Naive B cell (primary cell): ENCODE measurements at regions not wholly inside any gene's neighbourhood (a gene's known extent, or its start where the extent isn't known, plus 50 kb on each side); places are given as distances from the start of the nearest gene placed in this dataset.
"Not testable (repeated sequence)": the region's sequence is repeated elsewhere in the genome, so short reads cannot be mapped to it uniquely, and the experiment has no call there.

ENCODE experiments used
- ATAC-seq, 2 donors: fragments of 150-1000 bp; cut with Tn5 transposase; 2 replicates each; pipeline ENCODE4 v1.10.0; 2021; ENCODE audit warnings: low read depth in 2 of 2, mild to moderate bottlenecking in 2 of 2, moderate library complexity in 2 of 2
- DNase-seq: peaks from one replicate; pipeline ENCODE4 v3.0.0; 2022
- H3K27ac Mint-ChIP-seq, 6 donors: one replicate each; pipeline ENCODE4 v1.8.0; 2020 to 2022; ENCODE audit warnings: mild to moderate bottlenecking in 6 of 6, mixed read lengths in 6 of 6, moderate library complexity in 5 of 6, inconsistent platforms in 2 of 6
- H3K27me3 Mint-ChIP-seq, 3 donors: one replicate each; pipeline ENCODE4 v1.8.0; 2021 to 2022; ENCODE audit warnings: mixed read lengths in 3 of 3, mild to moderate bottlenecking in 1 of 3
- H3K36me3 Mint-ChIP-seq, 2 donors: one replicate each; pipeline ENCODE4 v1.8.0; 2020 to 2022; ENCODE audit warnings: mixed read lengths in 2 of 2, inconsistent platforms in 1 of 2, mild to moderate bottlenecking in 1 of 2
- H3K4me1 Mint-ChIP-seq, 3 donors: one replicate each; pipeline ENCODE4 v1.8.0; 2020 to 2022; ENCODE audit warnings: mixed read lengths in 3 of 3, inconsistent platforms in 1 of 3, mild to moderate bottlenecking in 1 of 3, moderate library complexity in 1 of 3
- H3K4me3 Mint-ChIP-seq, 8 donors: one replicate each; pipeline ENCODE4 v1.8.0; 2020 to 2022; ENCODE audit warnings: mild to moderate bottlenecking in 8 of 8, mixed read lengths in 8 of 8, moderate library complexity in 8 of 8, inconsistent platforms in 2 of 8
- H3K9me3 Mint-ChIP-seq, 7 donors: one replicate each; pipeline ENCODE4 v1.8.0; 2020 to 2022; ENCODE audit warnings: mixed read lengths in 7 of 7, mild to moderate bottlenecking in 5 of 7, inconsistent platforms in 2 of 7, moderate library complexity in 1 of 7

DNA sequence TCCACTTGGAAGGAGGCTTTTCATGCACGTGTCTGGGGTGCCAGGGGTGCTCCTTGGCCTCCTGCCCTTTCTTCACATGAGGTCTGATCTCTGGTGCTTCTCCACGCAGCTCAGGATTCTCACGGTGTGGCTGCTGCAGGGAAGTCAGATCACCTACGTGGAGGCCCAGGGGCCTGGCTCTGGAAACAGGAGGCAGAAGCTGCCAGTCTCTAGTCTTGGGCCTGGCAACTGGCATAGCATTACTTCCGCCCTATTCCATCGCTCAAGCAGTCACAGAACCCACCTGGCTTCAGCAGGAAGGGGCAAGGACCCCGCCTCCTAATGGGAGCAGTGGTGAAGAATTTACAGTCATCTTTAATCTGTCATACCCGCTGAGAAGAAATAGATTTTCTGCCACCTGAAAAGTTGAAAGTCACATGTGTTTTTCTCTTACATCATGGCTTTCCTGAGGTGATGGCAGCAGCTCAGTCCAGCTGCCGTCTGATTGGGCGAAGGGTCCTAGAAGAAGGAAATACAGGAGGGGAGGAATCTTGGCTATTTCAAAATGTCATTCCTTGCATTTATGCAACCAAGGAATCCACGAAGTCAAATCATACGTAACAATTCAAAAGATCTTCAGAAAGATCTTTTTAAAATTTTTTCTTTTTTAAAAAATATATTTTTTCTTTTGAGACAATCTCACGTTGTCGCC lies 50.1 kb upstream of the DKK3 start:
- Mint-ChIP-seq H3K27me3 (peaks cover 3 to 17% (median 7%) of the 10 kb centered on the region in 3 donors), H3K4me1 (no peaks in the 10 kb centered on the region), H3K4me3 (peak overlapping the region in 1 of 8 donors; percentile 31), H3K9me3 (peaks cover 0 to 15% (median 3%) of the 10 kb centered on the region in 7 donors), H3K27ac (no peak overlapping the region), H3K36me3 (no peaks in the 10 kb centered on the region)
- DNase-seq (no peak), ATAC-seq (no peak)

DNA sequence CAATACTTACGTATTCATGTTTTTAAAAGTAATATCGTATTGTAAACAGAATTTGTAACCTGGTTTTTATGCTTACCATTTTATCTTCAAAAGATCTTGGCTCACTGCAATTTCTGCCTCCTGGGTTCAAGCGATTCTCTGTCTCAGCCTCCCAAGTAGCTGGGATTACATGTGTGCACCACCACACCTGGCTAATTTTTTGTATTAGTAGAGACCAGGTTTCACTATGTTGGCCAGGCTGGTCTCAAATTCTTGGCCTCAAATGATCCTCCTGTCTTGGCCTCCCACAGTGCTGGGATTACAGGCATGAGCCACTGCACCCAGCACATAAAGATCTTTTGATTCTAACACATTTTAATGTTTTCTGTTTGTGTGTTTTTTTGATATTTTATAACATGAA lies 50.7 kb upstream of the DKK3 start:
- H3K27me3 Mint-ChIP-seq = peaks cover 3 to 17% (median 7%) of the 10 kb centered on the region in 3 donors
- DNase-seq, H3K36me3 Mint-ChIP-seq, H3K27ac Mint-ChIP-seq, ATAC-seq, H3K4me1 Mint-ChIP-seq: not testable (repeated sequence)
- H3K4me3 Mint-ChIP-seq = peak overlapping the region in 1 of 8 donors; percentile 31
- peaks cover 0 to 19% (median 3%) of the 10 kb centered on the region in 7 donors for H3K9me3 Mint-ChIP-seq

DNA sequence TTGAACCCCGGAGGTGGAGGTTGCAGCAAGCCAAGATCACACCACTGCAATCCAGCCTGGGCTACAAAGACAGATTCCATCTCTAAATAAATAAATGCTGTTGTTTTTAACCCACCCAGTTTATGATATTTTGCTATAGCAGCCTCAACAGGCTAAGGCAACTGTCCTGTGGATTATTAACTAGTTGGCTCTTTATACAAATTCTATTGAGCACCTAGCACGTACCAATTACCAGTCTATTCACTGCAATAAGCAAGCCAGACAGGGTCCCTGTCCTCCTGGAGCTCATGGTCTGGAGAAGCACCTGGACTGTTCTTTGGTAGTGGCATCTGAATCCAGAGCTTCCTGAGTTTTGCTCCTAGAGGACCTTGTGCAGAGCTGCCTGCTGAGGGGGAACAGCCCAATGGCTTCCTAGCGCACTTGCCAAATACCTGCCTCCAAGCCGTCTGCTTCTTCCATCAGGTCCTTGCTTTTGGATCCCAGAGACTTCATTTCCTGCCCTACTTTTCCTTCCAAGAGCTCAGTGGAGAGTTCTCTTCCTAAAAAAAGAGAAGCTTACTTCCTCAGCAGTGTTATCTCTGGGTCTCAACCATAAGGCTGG lies 49.9 kb upstream of the MICAL2 start:
- H3K4me1 Mint-ChIP-seq = no peaks in the 10 kb centered on the region
- peaks cover 3 to 17% (median 7%) of the 10 kb centered on the region in 3 donors for H3K27me3 Mint-ChIP-seq
- peaks cover 0 to 24% (median 3%) of the 10 kb centered on the region in 7 donors for H3K9me3 Mint-ChIP-seq
- H3K27ac Mint-ChIP-seq = no peak overlapping the region
- no peak for ATAC-seq
- no peaks in the 10 kb centered on the region for H3K36me3 Mint-ChIP-seq
- DNase-seq = no peak
- H3K4me3 Mint-ChIP-seq = no peak overlapping the region
